NCI-H1048 (cell line): ENCODE measurements at regions not wholly inside any gene's neighbourhood (a gene's known extent, or its start where the extent isn't known, plus 50 kb on each side); places are given as distances from the start of the nearest gene placed in this dataset.

Experiments
- DNase-seq: peaks from one replicate; lab custom pipeline; 2025; lab: John Stamatoyannopoulos, UW

- DNase-seq: no peak
Observed at GRCh38 chr12:89960011-89960507, 251.4 kb upstream of the ATP2B1 start.

- no peak for DNase-seq
Observed at GRCh38 chr12:89959179-89959578, 250.5 kb upstream of the ATP2B1 start.

DNA sequence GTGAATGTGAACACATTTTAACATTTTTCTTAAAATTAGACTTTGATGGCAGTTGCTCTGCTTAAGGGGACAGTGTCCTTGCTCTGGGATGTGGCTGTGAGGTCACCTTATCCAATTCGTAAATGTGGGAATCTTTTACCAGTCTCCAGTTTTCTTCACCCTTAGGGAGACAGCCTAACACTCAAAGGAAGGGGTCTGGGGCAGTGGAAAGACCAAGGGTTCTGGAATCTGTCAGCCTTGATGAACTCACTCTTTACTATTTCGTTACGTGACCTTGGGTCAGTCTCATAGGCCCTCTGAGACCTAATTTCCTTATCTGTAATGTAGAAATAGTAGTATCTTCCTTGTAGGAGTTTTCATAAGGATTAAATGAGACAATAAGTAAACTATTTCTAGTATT is 245.6 kb upstream of the ATP2B1 start:
- no peak for DNase-seq

DNA sequence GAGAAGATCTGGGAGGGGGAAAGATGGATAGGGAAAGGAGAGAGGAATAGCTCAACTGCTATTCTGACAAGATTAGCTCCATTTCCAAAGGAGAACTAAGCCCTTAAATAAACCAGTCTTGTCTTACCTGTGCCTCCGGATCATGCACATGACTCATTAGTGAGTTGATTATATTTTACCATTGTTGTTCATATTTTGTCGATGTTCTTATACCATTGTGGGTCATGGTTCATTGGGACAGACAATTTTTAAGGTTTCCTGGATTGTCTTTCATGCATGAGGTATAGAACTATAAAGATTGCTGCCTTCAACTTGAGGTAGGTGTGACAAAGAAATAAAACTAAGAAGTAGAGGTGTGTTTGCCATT is 243.0 kb upstream of the ATP2B1 start:
- DNase-seq: no peak

DNA sequence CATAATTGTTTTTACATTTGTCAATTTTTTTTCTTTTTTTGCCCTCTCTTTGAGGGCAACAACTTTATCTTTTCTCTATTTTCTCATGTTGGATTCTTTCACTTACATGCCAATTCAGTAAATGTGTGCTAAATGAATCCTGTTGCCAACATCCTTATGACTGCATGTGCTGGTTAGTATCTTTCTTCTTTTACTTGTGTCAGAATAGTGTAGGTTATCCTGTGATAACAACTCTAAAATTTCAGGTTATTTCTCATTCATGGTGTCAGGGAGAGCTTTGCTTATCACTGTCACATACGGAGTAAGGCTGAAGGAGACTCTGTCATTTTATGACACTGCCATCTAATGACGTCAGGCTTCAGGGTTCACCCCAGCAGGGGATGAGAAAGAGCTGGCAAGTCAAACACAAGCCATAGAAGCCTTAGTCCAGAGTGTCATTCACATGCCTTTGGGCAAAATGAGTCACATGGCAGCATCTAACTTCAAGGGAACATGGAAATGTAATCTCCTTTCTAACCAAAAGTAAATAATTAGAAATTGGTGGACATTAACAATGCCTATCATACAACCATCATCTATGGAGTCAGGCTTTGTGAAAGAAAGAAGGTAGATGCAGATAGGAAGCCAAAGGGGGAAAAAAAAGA is 242.5 kb upstream of the ATP2B1 start:
- no peak for DNase-seq

GRCh38 chr12:89950421-89950820 is 241.8 kb upstream of the ATP2B1 start:
- no peak for DNase-seq

DNA sequence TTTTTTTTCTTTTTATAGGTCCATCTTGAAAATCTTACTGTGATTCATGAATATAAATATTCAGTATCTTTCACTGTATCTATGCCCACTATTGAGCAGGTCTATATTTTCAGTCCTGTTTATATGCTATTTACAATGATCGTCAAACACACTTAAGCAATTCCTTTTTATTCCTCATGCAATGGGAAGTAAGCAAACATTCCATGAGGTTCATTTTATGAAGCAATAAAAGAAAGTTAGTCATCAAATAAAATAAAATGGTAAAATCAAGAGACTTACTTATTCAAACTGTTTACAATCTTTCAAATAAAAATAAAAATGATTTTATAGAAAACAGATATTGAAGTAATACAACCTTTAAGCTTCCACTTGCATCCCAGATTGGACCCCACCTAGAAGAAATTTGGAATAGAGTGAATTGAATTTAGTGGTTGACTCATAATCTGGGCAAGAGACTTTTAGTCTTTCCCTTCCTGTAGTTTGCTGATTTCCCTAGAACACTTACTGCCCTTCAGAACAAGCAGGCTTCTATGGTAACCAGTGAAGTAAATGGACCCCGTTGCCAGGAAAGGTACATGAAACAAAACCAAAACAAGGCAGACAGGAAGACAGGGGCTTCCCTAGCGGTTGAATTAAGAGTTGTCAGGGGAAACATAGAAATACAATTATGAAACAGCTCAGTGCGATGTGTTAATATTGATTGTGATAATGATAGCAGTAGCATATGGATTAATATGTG is 241.0 kb upstream of the ATP2B1 start:
- DNase-seq: no peak

DNA sequence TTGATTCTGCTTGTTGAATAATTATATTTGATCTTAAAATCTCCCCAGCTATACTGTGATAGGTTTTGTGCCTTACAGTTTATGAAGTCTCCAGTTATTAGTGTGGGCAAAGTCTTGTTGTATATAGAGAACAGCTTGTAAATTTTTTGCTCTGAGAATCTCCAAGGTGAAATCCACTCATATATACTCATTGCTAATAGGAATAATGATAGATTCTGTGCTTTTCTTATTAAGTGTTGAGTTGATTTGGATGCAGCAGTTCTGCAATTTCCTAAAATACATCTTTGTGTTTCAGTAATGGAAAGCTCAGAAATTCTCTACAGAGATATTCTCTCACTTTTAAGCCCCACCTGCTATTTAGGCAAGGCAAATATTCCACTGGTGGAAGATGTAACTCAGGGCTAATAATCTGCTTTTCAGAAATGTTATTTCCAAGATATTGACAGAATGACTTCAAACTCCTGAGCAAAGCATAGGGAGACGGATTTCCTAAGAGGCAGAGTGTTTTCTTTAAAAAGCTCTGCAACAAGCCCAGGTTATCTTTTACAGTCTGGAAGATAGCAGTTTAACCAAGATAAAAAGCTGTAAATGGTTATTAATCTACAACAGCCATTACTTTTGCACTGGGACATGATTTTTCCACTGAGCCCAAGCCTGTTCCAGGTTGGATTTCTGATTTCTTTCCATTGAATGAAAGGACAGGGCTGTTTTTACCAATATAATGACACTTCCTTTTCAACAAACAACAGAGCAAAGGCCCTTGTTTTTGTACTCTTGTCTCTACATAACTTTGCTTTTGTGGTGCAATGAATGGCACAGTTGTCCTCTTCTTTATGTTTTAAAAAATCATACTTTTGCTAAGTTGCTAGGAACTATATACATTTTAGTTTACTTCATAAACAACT is 239.9 kb upstream of the ATP2B1 start:
- no peak for DNase-seq

- DNase-seq: no peak
Observed at GRCh38 chr12:89947437-89948270, 239.0 kb upstream of the ATP2B1 start.

- no peak for DNase-seq
Observed at GRCh38 chr12:89946518-89947135, 238.0 kb upstream of the ATP2B1 start.

DNA sequence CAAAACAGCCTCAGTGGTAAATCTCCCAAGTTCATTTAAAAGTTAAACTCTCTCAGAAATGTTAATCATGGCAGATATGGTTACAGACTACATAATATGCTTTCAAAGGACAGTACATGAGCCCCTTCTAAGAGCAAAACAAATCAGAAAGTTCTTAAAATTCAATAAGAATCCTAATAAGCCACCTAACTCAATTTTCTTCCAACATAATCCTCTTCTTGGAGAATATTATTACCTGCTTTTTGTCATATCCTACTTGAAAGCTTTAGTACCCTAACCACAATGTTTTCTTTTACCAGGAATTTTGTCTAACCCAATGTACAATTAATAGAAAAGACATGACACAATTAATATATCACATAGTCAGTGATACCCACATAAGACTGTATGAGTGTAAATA is 236.5 kb upstream of the ATP2B1 start:
- DNase-seq: no peak

DNA sequence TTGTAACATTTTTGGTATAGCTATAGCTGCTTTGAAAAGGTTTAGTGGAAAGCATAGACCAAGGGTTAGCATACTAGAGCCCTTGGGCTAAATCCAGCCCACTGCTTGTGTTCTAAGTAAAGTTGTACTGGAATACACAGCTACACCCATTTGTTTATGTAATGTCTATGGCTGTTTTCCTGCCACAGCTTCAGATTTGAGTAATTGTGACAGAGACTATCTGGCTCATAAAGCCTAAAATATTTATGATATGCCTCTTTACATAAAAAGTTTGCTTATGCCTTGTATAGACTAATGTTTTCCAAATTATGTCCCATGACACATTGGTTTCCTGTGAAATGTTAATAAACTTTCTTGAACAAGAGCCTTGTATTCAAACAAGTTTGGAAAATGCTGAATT is 234.8 kb upstream of the ATP2B1 start:
- DNase-seq: no peak

DNA sequence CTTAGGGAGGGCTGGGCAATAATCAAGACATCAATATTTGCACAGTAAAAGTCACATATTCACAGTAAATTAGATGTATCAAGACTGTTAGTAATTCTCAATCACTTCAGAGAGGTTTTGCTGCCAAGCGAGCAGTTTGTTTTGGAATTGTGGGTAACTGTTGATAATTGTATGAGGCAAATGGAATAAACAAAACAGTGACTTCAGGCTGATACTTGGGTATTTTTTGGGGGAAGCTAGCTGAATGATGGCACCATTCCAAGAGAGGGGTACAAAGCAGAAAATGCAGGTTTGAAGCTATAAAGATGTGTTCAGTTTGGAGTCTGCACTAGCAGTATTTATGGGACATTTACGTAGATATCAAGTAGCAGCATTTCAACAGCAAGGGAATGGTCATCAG is 232.8 kb upstream of the ATP2B1 start:
- no peak for DNase-seq

- no peak for DNase-seq
Observed at GRCh38 chr12:89939522-89940215, 231.0 kb upstream of the ATP2B1 start.

GRCh38 chr12:89936631-89937030 is 228.0 kb upstream of the ATP2B1 start:
- DNase-seq: no peak

DNA sequence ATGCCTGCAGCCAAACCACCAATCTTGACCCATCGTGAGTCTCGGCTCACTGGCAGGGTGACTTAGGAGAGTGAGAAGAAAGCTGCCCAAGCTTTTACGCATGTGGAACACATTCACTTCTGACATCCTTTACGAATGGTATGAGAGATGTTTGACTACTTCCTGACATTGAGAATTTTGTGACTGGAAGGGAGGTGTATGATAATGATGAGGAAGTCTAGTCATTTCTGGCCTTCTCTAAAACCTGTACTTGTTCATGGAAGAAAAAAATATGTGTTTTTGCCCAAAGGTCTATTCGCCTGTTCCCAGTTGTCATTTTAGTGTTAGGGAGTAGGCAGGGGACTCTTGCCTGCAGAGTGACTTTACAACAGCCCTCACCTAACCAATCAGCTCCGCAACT is 227.2 kb upstream of the ATP2B1 start:
- DNase-seq: no peak

DNA sequence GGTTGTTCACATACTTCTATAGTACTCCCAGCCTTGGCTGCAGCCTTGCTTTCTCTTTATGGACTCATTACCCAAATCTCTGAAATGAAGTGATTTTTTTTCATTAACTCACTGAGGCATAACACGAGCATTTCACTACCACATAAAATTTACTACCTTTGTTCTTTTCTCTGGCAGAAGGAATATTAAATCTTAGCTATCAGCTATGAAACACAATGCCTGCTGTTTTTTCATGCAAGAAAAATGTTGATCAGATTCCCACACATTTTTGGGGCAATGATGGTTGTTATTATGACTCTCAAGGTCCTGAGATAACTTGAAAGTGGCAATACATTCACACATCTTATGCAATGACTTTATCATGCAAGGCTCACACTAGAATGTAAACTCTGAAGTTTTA is 225.3 kb upstream of the ATP2B1 start:
- DNase-seq: no peak

DNA sequence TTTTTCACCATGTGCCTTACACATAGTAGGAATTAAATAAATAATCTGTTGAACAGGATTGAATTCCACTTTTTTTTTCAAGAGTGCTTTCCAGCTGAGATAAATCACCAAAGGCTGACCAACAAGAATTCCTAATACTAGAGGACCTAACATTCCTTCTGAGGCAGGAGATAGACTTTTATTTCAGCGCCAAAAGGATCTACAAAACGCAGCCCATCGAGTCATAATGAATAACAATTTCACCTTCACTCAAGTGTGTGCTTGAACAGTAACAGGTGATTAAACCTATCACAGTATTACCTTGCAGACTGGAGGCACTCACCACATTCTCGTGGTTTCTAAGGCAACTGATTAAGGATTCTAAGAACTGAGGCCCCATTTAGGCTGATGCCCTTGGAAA is 224.3 kb upstream of the ATP2B1 start:
- DNase-seq: no peak

DNA sequence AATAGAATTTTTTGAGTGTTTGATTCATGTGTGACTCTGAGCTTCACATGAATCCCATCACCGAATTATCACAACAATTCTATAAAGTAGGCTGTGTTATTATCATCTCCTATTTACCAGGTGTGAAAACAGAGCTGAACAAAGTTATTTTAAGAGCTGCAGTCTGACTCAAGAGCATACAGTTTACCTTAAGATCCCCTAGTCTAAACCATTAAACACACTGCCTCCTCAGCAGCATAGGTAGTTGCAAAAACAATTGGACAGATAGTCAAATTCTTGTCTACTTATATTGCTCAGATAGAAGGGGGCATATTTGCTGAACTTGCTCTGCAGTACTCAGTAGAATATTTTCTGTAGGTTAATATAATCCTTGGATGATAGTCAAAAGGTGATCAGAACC is 219.8 kb upstream of the ATP2B1 start:
- no peak for DNase-seq

DNA sequence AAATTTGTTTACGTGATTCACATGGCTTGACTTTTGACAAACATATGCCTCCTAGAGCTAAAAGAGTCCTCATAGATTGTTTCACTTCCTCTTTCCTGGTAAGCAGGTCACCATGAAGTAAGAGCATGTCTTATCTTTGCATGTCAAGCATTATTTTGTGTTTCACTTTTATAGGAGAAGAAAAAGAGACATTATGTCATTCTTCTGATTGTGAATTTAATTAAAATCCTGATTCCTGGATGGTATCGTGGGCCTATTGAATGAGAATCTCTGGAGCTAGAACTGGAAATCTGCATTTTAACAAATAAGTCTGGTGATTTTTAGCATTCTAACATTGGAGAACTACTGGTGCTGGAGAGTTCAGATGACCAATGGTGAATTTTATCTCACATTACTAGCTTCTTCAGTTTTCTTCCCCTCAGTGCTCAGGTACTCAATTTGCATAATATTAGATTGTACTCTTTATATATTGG is 218.6 kb upstream of the ATP2B1 start:
- DNase-seq: no peak

GRCh38 chr12:89924191-89924590 is 215.6 kb upstream of the ATP2B1 start:
- no peak for DNase-seq
